ENCODE measurements at regions not wholly inside any gene's neighbourhood (a gene's known extent, or its start where the extent isn't known, plus 50 kb on each side); places are given as distances from the start of the nearest gene placed in this dataset.

- Histone ChIP-seq H3K9ac (ENCODE audit: low read length in 3 of 3) (no peak overlapping the region), H3K4me1 (ENCODE audit: control insufficient read depth in 2 of 3, insufficient read depth in 2 of 3, low read depth in 1 of 3, low read length in 3 of 3) (no peaks in the 10 kb centered on the region)
- FAIRE-seq, result no peak
These were observed 160.4 kb upstream of the GPC6 start for GRCh38 chr13:93066187-93066586.

GRCh38 chr13:93079294-93079693, 147.3 kb upstream of the GPC6 start:
- Histone ChIP-seq H3K36me3 (ENCODE audit: control insufficient read depth in 2 of 3, insufficient read depth in 3 of 3, low read length in 3 of 3) (no peaks in the 10 kb centered on the region), H3K4me3 (ENCODE audit: low read length in 3 of 3) (no peak overlapping the region), H3K9ac (ENCODE audit: low read length in 3 of 3) (no peak overlapping the region), H3K27ac (ENCODE audit: low read depth in 2 of 2, low read length in 2 of 2) (no peak overlapping the region), H3K4me1 (ENCODE audit: control insufficient read depth in 2 of 3, insufficient read depth in 2 of 3, low read depth in 1 of 3, low read length in 3 of 3) (no peaks in the 10 kb centered on the region), H3K27me3 (ENCODE audit: control insufficient read depth, insufficient read depth, low read length) (no peaks in the 10 kb centered on the region), H3K9me3 (ENCODE audit: control insufficient read depth in 2 of 3, insufficient read depth in 1 of 3, low read length in 3 of 3) (no peaks in the 10 kb centered on the region)
- FAIRE-seq, result no peak
- no peak for DNase-seq
- no peak for TF ChIP-seq CTCF (IDR thresholded peaks at IDR 0.05; ENCODE audit: borderline replicate concordance, extremely low read depth, insufficient read depth)
- intact Hi-C loops (cut with DNase I), result no loop called here

More at GRCh38 chr13:93066187-93066586, 160.4 kb upstream of the GPC6 start:
- H3K27me3 ChIP-seq (ENCODE audit: control insufficient read depth, insufficient read depth, low read length), result no peaks in the 10 kb centered on the region
- no peak for TF ChIP-seq CTCF (IDR thresholded peaks at IDR 0.05; ENCODE audit: borderline replicate concordance, extremely low read depth, insufficient read depth)
- no peak for DNase-seq
- H3K36me3 ChIP-seq (ENCODE audit: control insufficient read depth in 2 of 3, insufficient read depth in 3 of 3, low read length in 3 of 3), result no peaks in the 10 kb centered on the region
- intact Hi-C loops (cut with DNase I), result no loop called here
- H3K9me3 ChIP-seq (ENCODE audit: control insufficient read depth in 2 of 3, insufficient read depth in 1 of 3, low read length in 3 of 3), result no peaks in the 10 kb centered on the region
- H3K27ac ChIP-seq (ENCODE audit: low read depth in 2 of 2, low read length in 2 of 2), result no peak overlapping the region
- H3K4me3 ChIP-seq (ENCODE audit: low read length in 3 of 3), result no peak overlapping the region

- intact Hi-C loops (cut with DNase I), result no loop called here
- Histone ChIP-seq H3K9ac (ENCODE audit: low read length in 3 of 3) (no peak overlapping the region), H3K27me3 (ENCODE audit: control insufficient read depth, insufficient read depth, low read length) (no peaks in the 10 kb centered on the region), H3K36me3 (ENCODE audit: control insufficient read depth in 2 of 3, insufficient read depth in 3 of 3, low read length in 3 of 3) (no peaks in the 10 kb centered on the region), H3K4me1 (ENCODE audit: control insufficient read depth in 2 of 3, insufficient read depth in 2 of 3, low read depth in 1 of 3, low read length in 3 of 3) (no peaks in the 10 kb centered on the region), H3K9me3 (ENCODE audit: control insufficient read depth in 2 of 3, insufficient read depth in 1 of 3, low read length in 3 of 3) (no peaks in the 10 kb centered on the region), H3K27ac (ENCODE audit: low read depth in 2 of 2, low read length in 2 of 2) (no peak overlapping the region), H3K4me3 (ENCODE audit: low read length in 3 of 3) (no peak overlapping the region)
- no peak for TF ChIP-seq CTCF (IDR thresholded peaks at IDR 0.05; ENCODE audit: borderline replicate concordance, extremely low read depth, insufficient read depth)
- DNase-seq, result no peak
- no peak for FAIRE-seq
These were observed 146.4 kb upstream of the GPC6 start for GRCh38 chr13:93080166-93080565.

GRCh38 chr13:93080587-93080986, 146.0 kb upstream of the GPC6 start:
- no peak overlapping the region for H3K4me3 ChIP-seq (ENCODE audit: low read length in 3 of 3)
- intact Hi-C loops (cut with DNase I), result no loop called here
- no peak for FAIRE-seq
- no peak for TF ChIP-seq CTCF (IDR thresholded peaks at IDR 0.05; ENCODE audit: borderline replicate concordance, extremely low read depth, insufficient read depth)
- DNase-seq, result no peak
- H3K27me3 ChIP-seq (ENCODE audit: control insufficient read depth, insufficient read depth, low read length), result no peaks in the 10 kb centered on the region
- no peak overlapping the region for H3K27ac ChIP-seq (ENCODE audit: low read depth in 2 of 2, low read length in 2 of 2)
- no peaks in the 10 kb centered on the region for H3K36me3 ChIP-seq (ENCODE audit: control insufficient read depth in 2 of 3, insufficient read depth in 3 of 3, low read length in 3 of 3)
- H3K9ac ChIP-seq (ENCODE audit: low read length in 3 of 3), result no peak overlapping the region
- H3K9me3 ChIP-seq (ENCODE audit: control insufficient read depth in 2 of 3, insufficient read depth in 1 of 3, low read length in 3 of 3), result no peaks in the 10 kb centered on the region
- H3K4me1 ChIP-seq (ENCODE audit: control insufficient read depth in 2 of 3, insufficient read depth in 2 of 3, low read depth in 1 of 3, low read length in 3 of 3), result no peaks in the 10 kb centered on the region

Data from kidney (tissue), 13 donors.